ENCODE measurements at regions not wholly inside any gene's neighbourhood (a gene's known extent, or its start where the extent isn't known, plus 50 kb on each side); places are given as distances from the start of the nearest gene placed in this dataset.
"Not testable (repeated sequence)": the region's sequence is repeated elsewhere in the genome, so short reads cannot be mapped to it uniquely, and the experiment has no call there.

DNA sequence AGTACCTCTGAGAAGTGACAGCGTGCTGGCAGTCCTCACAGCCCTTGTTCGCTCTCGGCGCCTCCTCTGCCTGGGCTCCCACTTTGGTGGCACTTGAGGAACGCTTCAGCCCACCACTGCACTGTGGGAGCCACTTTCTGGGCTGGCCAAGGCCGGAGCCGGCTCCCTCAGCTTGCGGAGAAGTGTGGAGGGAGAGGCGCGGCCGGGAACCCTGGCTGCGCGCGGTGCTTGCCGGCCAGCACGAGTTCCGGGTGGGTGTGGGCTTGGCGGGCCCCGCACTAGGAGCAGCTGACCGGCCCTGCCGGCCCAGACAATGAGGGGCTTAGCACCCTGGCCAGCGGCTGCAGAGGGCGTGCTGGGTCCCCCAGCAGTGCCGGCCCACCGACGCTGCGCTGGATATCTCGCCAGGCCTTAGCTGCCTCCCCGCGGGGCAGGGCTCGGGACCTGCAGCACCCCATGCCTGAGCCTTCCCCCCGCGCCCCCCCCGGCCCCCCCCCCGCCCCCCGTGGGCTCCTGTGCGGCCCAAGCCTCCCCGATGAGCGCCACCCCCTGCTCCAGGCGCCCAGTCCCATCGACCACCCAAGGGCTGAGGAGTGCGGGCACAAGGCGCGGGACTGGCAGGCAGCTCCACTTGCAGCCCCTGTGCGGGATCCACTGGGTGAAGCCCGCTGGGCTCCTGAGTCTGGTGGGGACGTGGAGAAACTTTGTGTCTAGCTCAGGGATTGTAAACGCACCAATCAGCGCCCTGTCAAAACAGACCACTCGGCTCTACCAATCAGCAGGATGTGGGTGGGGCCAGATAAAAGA is 847.7 kb upstream of the CDH6 start:
- not testable (repeated sequence) for TF ChIP-seq POLR2AphosphoS5 (IDR thresholded peaks at IDR 0.05; ENCODE audit: insufficient read depth, low read depth, low read length); EZH2 (IDR thresholded peaks at IDR 0.05; ENCODE audit: borderline replicate concordance, low read depth, low read length, severe bottlenecking); FOS (IDR thresholded peaks at IDR 0.05; ENCODE audit: borderline replicate concordance, insufficient read depth, low read length); POLR2A (IDR thresholded peaks at IDR 0.05; ENCODE audit: low read depth, low read length)
- TF ChIP-seq, protein P1, sequence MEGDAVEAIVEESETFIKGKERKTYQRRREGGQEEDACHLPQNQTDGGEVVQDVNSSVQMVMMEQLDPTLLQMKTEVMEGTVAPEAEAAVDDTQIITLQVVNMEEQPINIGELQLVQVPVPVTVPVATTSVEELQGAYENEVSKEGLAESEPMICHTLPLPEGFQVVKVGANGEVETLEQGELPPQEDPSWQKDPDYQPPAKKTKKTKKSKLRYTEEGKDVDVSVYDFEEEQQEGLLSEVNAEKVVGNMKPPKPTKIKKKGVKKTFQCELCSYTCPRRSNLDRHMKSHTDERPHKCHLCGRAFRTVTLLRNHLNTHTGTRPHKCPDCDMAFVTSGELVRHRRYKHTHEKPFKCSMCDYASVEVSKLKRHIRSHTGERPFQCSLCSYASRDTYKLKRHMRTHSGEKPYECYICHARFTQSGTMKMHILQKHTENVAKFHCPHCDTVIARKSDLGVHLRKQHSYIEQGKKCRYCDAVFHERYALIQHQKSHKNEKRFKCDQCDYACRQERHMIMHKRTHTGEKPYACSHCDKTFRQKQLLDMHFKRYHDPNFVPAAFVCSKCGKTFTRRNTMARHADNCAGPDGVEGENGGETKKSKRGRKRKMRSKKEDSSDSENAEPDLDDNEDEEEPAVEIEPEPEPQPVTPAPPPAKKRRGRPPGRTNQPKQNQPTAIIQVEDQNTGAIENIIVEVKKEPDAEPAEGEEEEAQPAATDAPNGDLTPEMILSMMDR (IDR thresholded peaks at IDR 0.05; ENCODE audit: extremely low read depth in 1 of 2, insufficient read depth in 1 of 2, low read depth in 1 of 2, low read length in 2 of 2) = not testable (repeated sequence)

All from endothelial cell of umbilical vein (primary cell).